NOMO-1 treated with dmso at 0.1 percent for 144 hours (cell line): ENCODE measurements at regions not wholly inside any gene's neighbourhood (a gene's known extent, or its start where the extent isn't known, plus 50 kb on each side); places are given as distances from the start of the nearest gene placed in this dataset.
"Not testable (repeated sequence)": the region's sequence is repeated elsewhere in the genome, so short reads cannot be mapped to it uniquely, and the experiment has no call there.

Experiments used
- DNase-seq: peaks from one replicate; lab custom pipeline; 2025; ENCODE audit not compliant: unreplicated experiment; lab: John Stamatoyannopoulos, UW

DNA sequence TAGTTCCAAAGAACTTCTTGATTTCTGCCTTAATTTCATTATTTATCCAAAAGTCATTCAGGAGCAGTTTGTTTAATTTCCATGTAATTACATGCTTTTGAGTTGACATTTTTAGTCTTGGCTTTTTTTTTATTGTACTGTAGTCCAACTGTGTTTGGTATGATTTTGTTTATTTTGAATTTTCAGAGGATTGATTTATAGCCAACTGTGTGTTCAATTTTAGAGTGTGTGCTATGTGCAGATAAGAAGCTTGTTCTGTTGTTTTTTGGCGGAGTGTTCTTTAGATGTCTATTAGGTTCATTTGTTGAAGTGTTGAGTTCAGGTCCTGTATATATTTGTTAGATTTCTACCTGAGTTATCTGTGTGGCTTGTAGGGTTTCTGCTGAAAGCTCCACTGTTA, 533.6 kb downstream of the TRAM1L1 start:
- no peak for DNase-seq

DNA sequence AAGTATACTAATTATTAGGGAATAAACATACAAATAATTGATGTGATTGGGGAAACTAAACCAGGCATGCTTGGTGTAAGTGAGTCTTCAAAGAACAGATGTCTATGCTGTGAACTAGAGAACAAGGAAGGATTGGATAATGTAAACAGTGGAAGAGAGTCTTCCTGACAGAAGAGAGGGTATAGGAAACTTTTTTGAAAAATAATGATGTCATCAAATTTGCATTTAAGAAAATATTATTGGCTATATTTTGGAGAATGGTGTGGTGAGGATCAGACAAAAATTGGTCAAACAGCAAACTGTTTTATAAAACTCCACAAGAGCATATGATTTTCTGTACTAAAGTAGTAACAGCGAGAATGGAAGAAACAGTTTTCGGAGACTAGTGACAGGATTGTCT, 537.7 kb downstream of the TRAM1L1 start:
- no peak for DNase-seq

DNA sequence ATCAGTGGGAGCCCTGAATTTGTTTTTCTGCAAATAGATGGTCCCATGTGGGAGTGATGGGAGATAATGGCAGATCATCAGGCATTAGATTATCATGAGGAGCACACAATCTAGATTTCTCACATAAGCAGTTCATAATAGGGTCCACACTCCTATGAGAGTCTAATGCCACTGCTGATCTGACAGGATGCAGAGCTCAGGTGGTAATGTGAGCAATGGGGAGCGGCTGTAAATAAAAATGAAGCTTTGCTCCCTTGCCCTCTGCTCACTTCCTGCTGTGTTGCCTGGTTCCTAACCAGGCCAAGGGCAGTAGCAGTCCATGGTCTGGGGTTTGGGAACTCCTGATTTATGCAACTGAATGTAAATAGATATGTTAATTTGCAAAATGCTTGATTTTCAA, 538.6 kb downstream of the TRAM1L1 start:
- DNase-seq, result no peak

DNA sequence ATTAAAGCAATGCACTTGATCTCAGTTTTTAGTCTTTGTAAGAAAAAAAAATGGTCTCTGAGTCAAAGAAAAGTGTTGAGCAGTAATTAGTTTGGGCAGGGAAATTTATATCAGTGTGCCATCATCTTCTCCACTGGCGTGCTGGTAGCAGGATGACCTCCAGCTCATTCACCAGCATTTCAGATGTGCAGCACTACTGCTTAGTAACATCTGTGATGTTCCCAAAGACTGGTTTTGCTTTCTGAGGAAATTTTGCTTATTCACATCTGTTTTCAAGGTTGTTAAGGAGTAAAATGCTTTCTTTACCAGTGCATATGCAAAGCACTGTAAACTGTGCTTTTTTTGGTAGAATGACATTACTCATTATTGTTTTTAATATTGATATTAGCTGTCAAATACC, 540.4 kb downstream of the TRAM1L1 start:
- no peak for DNase-seq

DNA sequence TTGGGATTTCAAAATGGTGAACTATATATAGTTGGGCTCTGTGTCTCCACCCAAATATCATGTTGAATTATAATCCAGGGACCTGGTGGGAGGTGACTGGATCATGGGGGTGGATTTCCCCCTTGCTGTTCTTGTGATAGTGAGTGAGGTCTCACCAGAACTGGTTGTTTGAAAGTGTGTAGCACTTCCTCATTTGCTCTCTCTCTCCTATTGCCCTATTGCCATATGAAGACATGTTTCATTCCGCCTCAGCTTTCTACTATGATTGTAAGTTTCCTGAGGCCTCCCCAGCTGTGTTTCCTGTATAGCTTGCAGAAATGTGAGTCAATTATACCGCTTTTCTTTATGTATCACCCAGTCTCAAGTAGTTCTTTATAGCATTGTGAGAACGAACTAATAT, 545.6 kb downstream of the TRAM1L1 start:
- no peak for DNase-seq

- no peak for DNase-seq
Observed at GRCh38 chr4:116537828-116538227, 547.5 kb downstream of the TRAM1L1 start.

- not testable (repeated sequence) for DNase-seq
Observed at GRCh38 chr4:116536024-116536423, 549.4 kb downstream of the TRAM1L1 start.

DNA sequence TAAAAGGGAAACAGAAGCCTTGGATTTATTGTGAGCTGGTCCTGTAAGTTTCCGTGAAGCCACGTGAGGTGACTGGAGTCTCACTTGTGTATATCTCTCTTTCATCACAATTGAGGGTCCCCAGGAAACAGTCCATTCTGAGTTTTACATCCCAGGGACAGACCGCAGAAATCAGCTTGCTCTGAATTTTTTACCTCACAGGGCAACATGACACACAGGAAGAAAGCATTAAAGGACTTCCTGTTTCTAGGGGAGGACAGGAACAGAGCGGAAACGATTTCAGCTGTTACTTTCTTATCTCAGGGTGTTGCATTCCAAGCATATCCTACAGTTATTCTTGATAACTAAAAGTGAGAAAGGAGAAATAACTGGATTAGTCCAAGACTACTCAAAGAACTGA, 553.5 kb downstream of the TRAM1L1 start:
- DNase-seq, result no peak

GRCh38 chr4:116531026-116531425, 554.4 kb downstream of the TRAM1L1 start:
- no peak for DNase-seq

GRCh38 chr4:116530048-116530447, 555.3 kb downstream of the TRAM1L1 start:
- no peak for DNase-seq

DNA sequence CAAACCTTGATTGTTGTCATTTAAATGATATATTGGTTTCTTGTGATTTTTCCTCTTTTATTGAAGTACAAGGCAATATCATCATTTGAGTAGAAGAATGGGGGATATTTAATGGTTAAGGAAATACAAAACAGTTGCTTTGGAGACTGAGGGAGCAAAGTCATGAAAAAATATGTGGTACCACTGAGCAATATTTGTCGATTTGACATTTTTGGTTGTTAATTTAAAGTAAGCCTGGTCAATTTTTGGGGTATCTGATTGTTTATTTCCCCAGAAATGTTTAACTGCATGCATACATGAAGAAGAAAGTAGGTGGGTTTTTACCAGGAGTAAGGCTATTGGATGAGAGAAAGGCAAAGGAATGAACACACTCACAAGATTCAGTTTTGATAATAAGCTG, 556.2 kb downstream of the TRAM1L1 start:
- no peak for DNase-seq

- DNase-seq, result no peak
Observed at GRCh38 chr4:116522922-116523321, 562.5 kb downstream of the TRAM1L1 start.

- DNase-seq, result no peak
Observed at GRCh38 chr4:116520886-116521285, 564.5 kb downstream of the TRAM1L1 start.

- no peak for DNase-seq
Observed at GRCh38 chr4:116516711-116517110, 568.7 kb downstream of the TRAM1L1 start.

GRCh38 chr4:116515959-116516358, 569.4 kb downstream of the TRAM1L1 start:
- DNase-seq, result no peak

- no peak for DNase-seq
Observed at GRCh38 chr4:116512552-116512951, 572.8 kb downstream of the TRAM1L1 start.

- no peak for DNase-seq
Observed at GRCh38 chr4:116501954-116502353, 583.4 kb downstream of the TRAM1L1 start.

DNA sequence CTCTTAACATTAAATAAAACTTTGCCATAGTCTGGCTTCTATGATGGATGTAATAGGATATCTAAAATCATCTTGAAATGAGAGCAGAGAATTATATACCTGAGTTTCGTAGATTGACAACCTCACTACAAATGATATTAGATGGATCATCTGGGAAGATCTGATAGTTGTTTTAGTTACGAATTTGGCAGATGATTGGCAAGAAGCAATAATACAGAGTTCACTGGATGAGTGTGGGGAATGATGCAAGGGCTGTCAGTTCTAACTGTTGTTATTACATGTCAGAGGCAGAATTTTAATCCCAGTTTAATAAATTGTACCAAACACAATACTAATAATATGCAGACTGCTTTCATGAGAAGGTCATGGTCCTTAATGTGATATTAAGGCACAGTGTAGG, 585.2 kb downstream of the TRAM1L1 start:
- no peak for DNase-seq

GRCh38 chr4:116489739-116490138, 595.6 kb downstream of the TRAM1L1 start:
- DNase-seq, result no peak

DNA sequence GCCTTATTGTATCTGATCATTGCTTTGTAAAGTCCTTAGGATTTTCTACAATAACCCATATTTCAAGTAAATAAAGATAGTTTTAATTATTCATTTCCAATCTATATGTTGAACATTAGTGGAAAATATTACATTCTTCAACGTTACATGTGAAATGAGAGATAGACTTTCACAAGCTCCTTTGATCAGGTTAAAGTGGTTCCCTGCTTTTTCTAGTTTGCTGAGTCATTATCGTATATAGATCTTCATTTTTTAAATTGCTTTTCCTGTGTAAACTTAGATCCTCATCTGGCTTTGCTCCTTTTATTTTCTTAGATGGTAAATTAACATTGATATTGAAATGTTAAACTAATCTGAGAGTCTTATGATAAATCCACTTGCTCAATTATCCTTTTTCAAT, 599.0 kb downstream of the TRAM1L1 start:
- no peak for DNase-seq

GRCh38 chr4:116480546-116480945, 604.8 kb downstream of the TRAM1L1 start:
- no peak for DNase-seq

DNA sequence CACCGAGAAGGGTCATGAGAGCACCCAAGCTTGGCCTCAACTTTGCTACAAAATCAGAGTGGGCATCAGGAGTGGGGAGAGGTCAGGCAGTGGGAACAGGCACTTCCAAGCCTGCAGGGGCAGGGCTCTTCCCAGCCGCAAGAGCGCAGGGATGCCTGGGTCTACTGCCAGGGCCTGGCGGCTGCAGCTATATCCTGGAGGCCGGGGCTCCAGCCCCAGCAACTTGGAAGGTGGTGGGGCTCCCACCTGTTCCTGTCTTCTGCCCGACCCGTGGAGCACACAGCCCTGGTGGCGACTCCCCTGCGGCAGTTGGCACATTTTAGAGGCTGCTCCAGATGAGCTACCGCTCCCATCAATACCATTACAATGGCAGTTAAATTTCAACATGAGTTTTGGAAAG, 607.0 kb downstream of the TRAM1L1 start:
- no peak for DNase-seq

DNA sequence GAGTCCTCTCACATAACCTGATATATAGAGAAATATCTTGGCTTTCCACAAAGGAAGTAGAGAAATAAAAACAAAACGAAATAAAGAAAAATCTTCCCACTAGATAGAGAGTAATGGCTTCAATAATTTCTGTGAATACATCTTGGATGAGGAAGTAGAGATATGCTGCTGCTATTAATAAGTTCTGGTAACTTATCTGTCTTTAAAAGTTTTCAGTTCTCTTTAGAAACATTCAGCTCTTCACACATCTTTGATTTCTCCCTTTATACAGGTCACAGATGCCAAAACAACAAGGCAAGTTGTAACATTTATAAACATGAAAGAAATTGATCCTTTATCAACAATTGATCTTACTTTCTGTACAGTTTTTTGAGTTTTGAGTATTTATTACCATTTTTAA, 615.8 kb downstream of the TRAM1L1 start:
- DNase-seq, result no peak

DNA sequence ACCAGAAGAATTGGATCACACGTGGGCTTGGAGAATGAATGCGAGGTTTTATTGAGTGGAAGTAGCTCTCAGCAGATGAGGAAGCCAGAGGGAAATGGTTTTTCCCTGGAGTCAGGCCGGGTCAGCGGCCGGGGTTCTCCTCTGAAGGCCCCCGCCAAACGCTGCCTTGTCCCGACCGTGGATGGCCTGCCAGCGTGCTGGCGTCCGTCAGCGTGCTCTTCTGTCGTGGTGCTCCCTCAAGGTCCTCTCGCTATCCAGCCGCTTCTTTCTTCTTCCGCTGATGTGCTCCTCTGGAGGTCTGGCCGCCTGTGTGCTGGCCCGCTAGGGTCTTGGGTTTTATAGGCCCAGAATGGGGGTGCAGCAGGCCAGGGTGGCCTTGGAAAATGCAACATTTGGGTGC, 632.2 kb downstream of the TRAM1L1 start:
- DNase-seq, result no peak
